ENCODE measurements at regions not wholly inside any gene's neighbourhood (a gene's known extent, or its start where the extent isn't known, plus 50 kb on each side); places are given as distances from the start of the nearest gene placed in this dataset.

DNA sequence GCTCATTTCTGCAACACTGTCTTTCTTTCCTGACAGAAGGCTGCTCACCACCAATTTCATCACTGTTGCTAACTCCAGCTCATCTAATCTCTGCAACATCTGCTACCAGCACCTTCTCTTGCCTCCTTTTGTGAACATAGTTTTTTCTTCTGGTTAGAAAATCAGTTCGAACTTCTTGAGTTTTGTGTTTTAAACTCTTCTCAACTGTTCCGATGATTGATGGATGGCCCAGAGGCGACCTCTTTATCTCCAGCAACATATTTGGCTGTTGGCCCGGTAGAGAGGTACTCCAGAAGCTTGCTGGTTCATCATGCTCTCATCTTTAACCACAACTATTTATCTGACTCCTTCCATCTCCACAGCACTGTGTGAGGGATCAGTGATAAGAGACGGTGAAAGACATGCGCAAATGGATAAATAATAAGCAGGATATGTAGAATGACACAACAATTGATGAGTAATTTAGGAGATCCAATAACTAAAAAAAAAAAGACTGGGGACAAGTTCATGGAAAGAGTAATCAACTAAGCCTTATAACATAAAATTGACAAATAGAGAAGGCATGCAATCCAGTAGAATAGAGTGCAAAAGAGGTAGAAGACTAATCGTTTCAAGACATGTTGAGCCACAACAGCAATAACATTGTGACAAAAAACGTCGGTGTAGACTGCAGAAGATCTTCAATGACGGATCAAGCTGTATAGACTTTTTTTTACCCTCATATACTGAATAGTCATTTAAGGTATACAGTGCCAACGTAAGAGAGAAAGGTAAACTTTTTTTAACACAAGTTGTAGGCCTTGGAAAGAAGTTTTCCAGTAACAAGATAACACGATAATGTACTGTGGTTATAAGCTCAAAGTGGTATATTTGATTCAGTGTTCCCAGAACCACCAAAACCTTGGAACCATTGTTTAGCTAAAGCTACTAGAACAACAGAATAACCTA, 152.2 kb downstream of the CRPPA start:
- no peak for TF ChIP-seq POLR2AphosphoS5 (IDR thresholded peaks at IDR 0.05)
- TF ChIP-seq POLR2A (IDR thresholded peaks at IDR 0.05) = no peak

All from prostate gland (tissue), 1 donor.